OCI-LY1 (cell line): ENCODE measurements at regions not wholly inside any gene's neighbourhood (a gene's known extent, or its start where the extent isn't known, plus 50 kb on each side); places are given as distances from the start of the nearest gene placed in this dataset.

Experiments
- H2AFZ ChIP-seq: fragments of 200-600 bp; sonication (generic), shearing (Covaris generic); 2 replicates; pipeline ENCODE4 v1.6.0; 2014; ENCODE audit warnings: antibody characterized with exemption, mild to moderate bottlenecking, low read length
- H3F3A ChIP-seq: fragments of 200-600 bp; sonication (generic), shearing (Covaris generic); 2 replicates; pipeline ENCODE4 v1.6.0; 2014; ENCODE audit warnings: mild to moderate bottlenecking, antibody characterized with exemption, low read length, moderate library complexity; ENCODE audit not compliant: insufficient read depth
- H3K27ac ChIP-seq: fragments of 200-600 bp; sonication (generic); 2 replicates; pipeline ENCODE4 v1.5.1; 2014; ENCODE audit warnings: low read length, mixed run types, mild to moderate bottlenecking, low read depth; ENCODE audit not compliant: poor library complexity, severe bottlenecking
- H3K27me3 ChIP-seq: fragments of 200-600 bp; sonication (generic); 2 replicates; pipeline ENCODE4 v1.6.0; 2014; ENCODE audit warnings: antibody characterized with exemption, mild to moderate bottlenecking, low read length, moderate library complexity; ENCODE audit not compliant: insufficient read depth
- H3K36me3 ChIP-seq: fragments of 200-600 bp; sonication (generic); 2 replicates; pipeline ENCODE4 v1.6.1; 2014; ENCODE audit warnings: mild to moderate bottlenecking, antibody characterized with exemption, low read length, moderate library complexity, mixed read lengths; ENCODE audit not compliant: insufficient read depth
- H3K4me1 ChIP-seq: fragments of 200-600 bp; sonication (generic); 2 replicates; pipeline ENCODE4 v1.5.1; 2014; ENCODE audit warnings: mild to moderate bottlenecking, low read length, moderate library complexity; ENCODE audit not compliant: insufficient read depth, severe bottlenecking
- H3K4me2 ChIP-seq: fragments of 200-600 bp; sonication (generic), shearing (Covaris generic); 2 replicates; pipeline ENCODE4 v1.6.1; 2014; ENCODE audit warnings: low read length
- H3K4me3 ChIP-seq: fragments of 200-600 bp; sonication (generic); 2 replicates; pipeline ENCODE4 v1.5.1; 2014; ENCODE audit warnings: low read length, low read depth, mild to moderate bottlenecking, mixed read lengths; ENCODE audit not compliant: poor library complexity, severe bottlenecking
- H3K79me2 ChIP-seq: fragments of 200-600 bp; shearing (Covaris generic); 2 replicates; pipeline ENCODE4 v1.6.1; 2016; ENCODE audit warnings: mixed run types, low read length, mixed read lengths; ENCODE audit not compliant: insufficient read depth
- H3K9ac ChIP-seq: fragments of 200-600 bp; sonication (generic), shearing (Covaris generic); 2 replicates; pipeline ENCODE4 v1.6.1; 2014; ENCODE audit warnings: mild to moderate bottlenecking, low read length, mixed read lengths
- H3K9me2 ChIP-seq: fragments of 200-600 bp; sonication (generic), shearing (Covaris generic); 2 replicates; pipeline ENCODE4 v1.6.1; 2014; ENCODE audit warnings: low read depth, mild to moderate bottlenecking, low read length, mixed read lengths
- H3K9me3 ChIP-seq: fragments of 200-600 bp; shearing (Covaris generic); 2 replicates; pipeline ENCODE4 v1.6.1; 2014; ENCODE audit warnings: low read length, mixed read lengths
- H4K20me1 ChIP-seq: fragments of 200-600 bp; sonication (generic), shearing (Covaris generic); 2 replicates; pipeline ENCODE4 v1.6.0; 2016; ENCODE audit warnings: mild to moderate bottlenecking, low read length; ENCODE audit not compliant: insufficient read depth
- EZH2 ChIP-seq: fragments of 200-600 bp; sonication (generic), shearing (Covaris generic); IDR thresholded peaks from 2 replicates; pipeline ENCODE4 v1.8.0; 2017; ENCODE audit warnings: borderline replicate concordance, mixed run types, mild to moderate bottlenecking, antibody characterized with exemption, low read length, moderate library complexity, mixed read lengths
- TF ChIP-seq, protein P1 (sequence below): fragments of 200-600 bp; sonication (generic), shearing (Covaris generic); IDR thresholded peaks from 2 replicates; pipeline ENCODE4 v1.5.1; 2017; ENCODE audit warnings: mild to moderate bottlenecking, antibody characterized with exemption, low read length, moderate library complexity, mixed read lengths

DNA sequence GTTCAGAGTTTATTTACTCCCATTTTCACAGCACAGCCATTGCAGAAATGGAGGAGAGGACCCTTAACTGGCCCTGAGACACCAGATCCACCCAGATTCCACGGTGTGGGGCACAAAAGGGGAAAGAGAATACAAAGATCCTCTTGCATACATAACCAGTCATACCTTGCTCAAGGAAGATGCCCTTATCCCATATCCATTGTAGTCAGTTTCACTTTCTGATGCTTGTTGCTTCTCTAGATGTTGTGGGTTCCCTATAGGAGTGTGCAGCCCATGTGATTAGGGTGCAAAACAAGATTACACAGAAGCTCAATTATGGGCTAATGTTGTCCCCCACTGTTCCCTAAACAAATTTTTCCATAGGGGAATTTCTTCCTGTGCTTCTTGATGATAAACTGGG, 1309.0 kb upstream of the PABPC4L start:
- Histone ChIP-seq H3K27ac (no peak overlapping the region), H3K4me2 (no peak overlapping the region), H3K4me1 (no peaks in the 10 kb centered on the region), H3K9me2 (no peaks in the 10 kb centered on the region), H3K36me3 (no peaks in the 10 kb centered on the region), H3K79me2 (no peaks in the 10 kb centered on the region), H2AFZ (no peak overlapping the region), H4K20me1 (no peaks in the 10 kb centered on the region), H3F3A (no peaks in the 10 kb centered on the region), H3K9me3 (no peaks in the 10 kb centered on the region), H3K4me3 (no peak overlapping the region), H3K9ac (no peak overlapping the region), H3K27me3 (no peaks in the 10 kb centered on the region)
- TF ChIP-seq, protein P1, sequence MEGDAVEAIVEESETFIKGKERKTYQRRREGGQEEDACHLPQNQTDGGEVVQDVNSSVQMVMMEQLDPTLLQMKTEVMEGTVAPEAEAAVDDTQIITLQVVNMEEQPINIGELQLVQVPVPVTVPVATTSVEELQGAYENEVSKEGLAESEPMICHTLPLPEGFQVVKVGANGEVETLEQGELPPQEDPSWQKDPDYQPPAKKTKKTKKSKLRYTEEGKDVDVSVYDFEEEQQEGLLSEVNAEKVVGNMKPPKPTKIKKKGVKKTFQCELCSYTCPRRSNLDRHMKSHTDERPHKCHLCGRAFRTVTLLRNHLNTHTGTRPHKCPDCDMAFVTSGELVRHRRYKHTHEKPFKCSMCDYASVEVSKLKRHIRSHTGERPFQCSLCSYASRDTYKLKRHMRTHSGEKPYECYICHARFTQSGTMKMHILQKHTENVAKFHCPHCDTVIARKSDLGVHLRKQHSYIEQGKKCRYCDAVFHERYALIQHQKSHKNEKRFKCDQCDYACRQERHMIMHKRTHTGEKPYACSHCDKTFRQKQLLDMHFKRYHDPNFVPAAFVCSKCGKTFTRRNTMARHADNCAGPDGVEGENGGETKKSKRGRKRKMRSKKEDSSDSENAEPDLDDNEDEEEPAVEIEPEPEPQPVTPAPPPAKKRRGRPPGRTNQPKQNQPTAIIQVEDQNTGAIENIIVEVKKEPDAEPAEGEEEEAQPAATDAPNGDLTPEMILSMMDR = no peak
- TF ChIP-seq EZH2 = no peak

DNA sequence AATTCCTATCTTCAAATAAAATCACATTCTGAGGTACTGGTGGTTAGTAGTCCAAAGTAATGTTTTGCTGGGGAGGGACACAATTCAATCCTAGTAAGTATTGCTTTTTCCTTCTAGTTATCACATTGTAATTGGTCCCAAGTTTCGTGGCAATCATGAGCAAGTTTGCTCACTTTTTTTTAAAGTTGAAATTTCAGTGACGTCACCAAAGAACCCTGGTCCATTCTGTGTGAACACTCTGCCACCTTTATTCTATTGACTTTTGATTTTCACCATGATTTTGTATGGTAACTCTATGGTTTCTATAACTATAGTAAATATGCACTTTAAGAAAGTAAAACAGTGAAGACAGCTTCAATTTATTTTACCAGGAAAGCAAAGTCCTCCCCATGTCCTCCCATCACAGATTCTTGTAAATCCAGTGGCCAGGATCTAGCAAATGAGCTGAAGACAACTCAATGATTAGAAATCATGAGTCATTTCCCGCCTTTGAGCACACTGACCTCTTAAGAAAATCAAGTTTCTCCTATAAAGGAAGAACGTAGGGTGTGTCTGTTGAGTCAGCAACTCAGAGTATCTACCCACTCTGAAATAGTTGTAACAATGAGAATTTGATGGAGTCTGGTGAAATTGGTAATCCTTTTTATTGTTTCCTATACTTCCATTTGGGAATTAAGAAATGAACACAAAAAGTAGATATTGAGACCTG, 1306.6 kb upstream of the PABPC4L start:
- H3K27me3 ChIP-seq = no peaks in the 10 kb centered on the region
- H3K4me1 ChIP-seq = no peaks in the 10 kb centered on the region
- no peaks in the 10 kb centered on the region for H3K79me2 ChIP-seq
- no peaks in the 10 kb centered on the region for H3K9me2 ChIP-seq
- H2AFZ ChIP-seq = no peak overlapping the region
- no peaks in the 10 kb centered on the region for H3K9me3 ChIP-seq
- no peak overlapping the region for H3K4me2 ChIP-seq
- no peaks in the 10 kb centered on the region for H4K20me1 ChIP-seq
- no peaks in the 10 kb centered on the region for H3K36me3 ChIP-seq
- TF ChIP-seq EZH2 = no peak
- no peak overlapping the region for H3K9ac ChIP-seq
- H3K4me3 ChIP-seq = no peak overlapping the region
- H3F3A ChIP-seq = no peaks in the 10 kb centered on the region
- no peak overlapping the region for H3K27ac ChIP-seq

DNA sequence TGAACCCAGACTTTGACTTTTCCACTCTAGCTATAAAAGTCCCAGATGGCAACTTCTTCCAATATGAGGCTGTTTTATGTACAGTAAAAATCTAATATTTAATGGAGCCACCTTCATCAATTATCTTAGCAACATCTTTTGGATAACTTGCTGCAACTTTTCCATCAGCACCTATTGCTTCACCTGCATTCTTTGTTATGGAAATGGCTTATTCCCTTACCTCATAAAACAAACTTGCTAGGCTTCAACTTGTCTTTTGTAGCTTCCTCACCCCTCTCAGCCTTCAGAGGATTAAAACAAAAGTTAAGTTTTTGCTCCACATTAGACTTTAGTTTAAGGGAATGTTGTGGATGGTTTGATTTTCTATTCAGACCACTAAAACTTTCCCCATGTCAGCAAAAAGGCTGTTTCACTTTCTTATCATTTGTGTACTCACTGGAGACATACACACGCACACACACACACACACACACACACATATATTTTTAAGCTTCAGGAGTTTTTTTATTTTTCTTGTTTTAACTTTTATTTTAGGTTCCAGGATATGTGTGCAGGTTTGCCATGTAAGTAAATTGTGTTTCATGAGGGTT, 1296.1 kb upstream of the PABPC4L start:
- Histone ChIP-seq H3K79me2 (no peaks in the 10 kb centered on the region), H3K9me3 (no peaks in the 10 kb centered on the region), H4K20me1 (no peaks in the 10 kb centered on the region), H2AFZ (no peak overlapping the region), H3K4me1 (no peaks in the 10 kb centered on the region), H3K4me2 (no peak overlapping the region), H3F3A (no peaks in the 10 kb centered on the region), H3K4me3 (no peak overlapping the region), H3K27me3 (no peaks in the 10 kb centered on the region), H3K9me2 (no peaks in the 10 kb centered on the region), H3K9ac (no peak overlapping the region), H3K27ac (no peak overlapping the region), H3K36me3 (no peaks in the 10 kb centered on the region)
- TF ChIP-seq EZH2 = no peak
- TF ChIP-seq, protein P1 = no peak
